Ovary (tissue), 7 donors: ENCODE measurements at regions not wholly inside any gene's neighbourhood (a gene's known extent, or its start where the extent isn't known, plus 50 kb on each side); places are given as distances from the start of the nearest gene placed in this dataset.
"Not testable (repeated sequence)": the region's sequence is repeated elsewhere in the genome, so short reads cannot be mapped to it uniquely, and the experiment has no call there.

Source experiments
- DNase-seq, 5 donors: peaks; one replicate each; pipeline ENCODE4 v3.0.0-alpha.2; 2019 to 2020
- H3K27ac ChIP-seq, 2 donors: fragments of 200-600 bp; one replicate each; pipeline versions ENCODE4 v1.5.1 to v1.8.0; 2019 to 2022
- H3K27me3 ChIP-seq: fragments of 200-600 bp; one replicate; pipeline ENCODE4 v1.8.0; 2022
- H3K36me3 ChIP-seq: fragments of 200-600 bp; sonication (generic); one replicate; pipeline ENCODE4 v1.5.1; 2019
- H3K4me1 ChIP-seq: one replicate; pipeline ENCODE4 v1.8.1; 2013; ENCODE audit warnings: mild to moderate bottlenecking, moderate library complexity; ENCODE audit not compliant: insufficient read depth
- H3K4me3 ChIP-seq: fragments of 200-600 bp; sonication (generic); one replicate; pipeline ENCODE4 v1.5.1; 2017
- H3K9me3 ChIP-seq, 2 donors: fragments of 200-600 bp in 1 of 2; sonication (generic) in 1 of 2; one replicate each; pipeline versions ENCODE4 v1.5.1 to v1.8.1; 2013 to 2019; ENCODE audit warnings: mild to moderate bottlenecking in 1 of 2, moderate library complexity in 1 of 2
- EP300 ChIP-seq: sonication (generic); formaldehyde crosslinking; IDR thresholded peaks from one replicate; pipeline ENCODE4 v1.6.1; 2017; ENCODE audit warnings: antibody characterized with exemption
- POLR2A ChIP-seq: fragments of 450-650 bp; IDR thresholded peaks from one replicate; pipeline ENCODE4 v1.6.1; 2017; ENCODE audit warnings: antibody characterized with exemption, mild to moderate bottlenecking, moderate library complexity
- WGBS, 3 donors: extraction: QIAGEN DNeasy Blood & Tissue Kit in 1 of 3; methylation state at CpG; one replicate each; pipeline versions ENCODE4 v1.1.5 to v1.1.7; 2013 to 2017; 5-methylcytosine and 5-hydroxymethylcytosine counted together
- intact Hi-C, 4 donors: fragments of 100-400 bp; cut with DNase I; formaldehyde crosslinking; loops; one replicate each; pipeline versions ENCODE4 v1.11.0 to v1.15.1; 2022 to 2023
- TF ChIP-seq, protein P1 (sequence below), 3 donors: fragments of 450-650 bp in 2 of 3; fragments of 200-600 bp in 1 of 3; IDR thresholded peaks; one replicate each; pipeline versions ENCODE4 v1.5.1 to v1.8.0; 2016 to 2022; ENCODE audit warnings: antibody characterized with exemption in 3 of 3, mild to moderate bottlenecking in 1 of 3
- donor health status: DM: no; HTN: no; CAD: no; lungs with moderate emphysema.
- donor health status: DM: no; HTN: no; CAD: no.
- donor health status: Bipolar disorder and iron deficiency.
- donor health status: DM: no; HTN: no; CAD: no.
- donor health status: DM: yes; HTN: yes; CAD: no.

DNA sequence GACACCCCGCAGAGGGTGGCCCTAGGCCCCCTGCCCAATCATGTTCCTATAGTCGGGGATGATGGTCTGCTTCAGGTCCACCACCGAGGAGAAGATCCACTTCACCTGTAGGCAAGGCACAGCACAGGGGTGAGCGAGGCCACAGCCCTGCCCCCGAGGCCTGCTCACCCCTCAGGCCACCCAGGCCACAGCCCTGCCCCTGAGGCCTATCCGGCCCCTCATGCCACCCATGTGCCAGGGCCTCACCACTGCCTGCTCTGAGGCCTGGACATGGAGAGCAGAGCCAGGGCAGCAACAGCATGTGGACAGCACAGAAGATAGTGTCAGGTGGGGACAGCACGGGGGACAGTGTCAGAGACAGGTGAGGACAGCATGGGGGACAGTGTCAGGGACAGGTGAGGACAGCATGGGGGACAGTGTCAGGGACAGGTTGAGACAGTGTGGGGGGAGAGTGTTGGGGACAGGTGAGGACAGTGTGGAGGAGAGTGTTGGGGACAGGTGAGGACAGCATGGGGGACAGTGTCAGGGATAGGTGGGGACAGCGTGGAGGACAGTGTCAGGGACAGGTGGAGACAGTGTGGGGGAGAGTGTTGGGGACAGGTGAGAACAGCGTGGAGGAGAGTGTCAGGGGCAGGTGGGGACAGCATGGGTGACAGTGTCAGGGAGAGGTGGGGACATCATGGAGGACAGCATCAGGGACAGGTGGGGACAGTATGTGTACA lies 239.7 kb downstream of the TMEM121 start:
- Histone ChIP-seq H3K27me3 (no peaks in the 10 kb centered on the region), H3K27ac (no peak overlapping the region), H3K4me1 (no peaks in the 10 kb centered on the region), H3K36me3 (no peaks in the 10 kb centered on the region), H3K9me3 (no peaks in the 10 kb centered on the region), H3K4me3 (no peak overlapping the region)
- peak in 1 of 5 donors; percentile 3 for DNase-seq
- TF ChIP-seq POLR2A, result no peak
- TF ChIP-seq EP300, result no peak
- TF ChIP-seq, protein P1, sequence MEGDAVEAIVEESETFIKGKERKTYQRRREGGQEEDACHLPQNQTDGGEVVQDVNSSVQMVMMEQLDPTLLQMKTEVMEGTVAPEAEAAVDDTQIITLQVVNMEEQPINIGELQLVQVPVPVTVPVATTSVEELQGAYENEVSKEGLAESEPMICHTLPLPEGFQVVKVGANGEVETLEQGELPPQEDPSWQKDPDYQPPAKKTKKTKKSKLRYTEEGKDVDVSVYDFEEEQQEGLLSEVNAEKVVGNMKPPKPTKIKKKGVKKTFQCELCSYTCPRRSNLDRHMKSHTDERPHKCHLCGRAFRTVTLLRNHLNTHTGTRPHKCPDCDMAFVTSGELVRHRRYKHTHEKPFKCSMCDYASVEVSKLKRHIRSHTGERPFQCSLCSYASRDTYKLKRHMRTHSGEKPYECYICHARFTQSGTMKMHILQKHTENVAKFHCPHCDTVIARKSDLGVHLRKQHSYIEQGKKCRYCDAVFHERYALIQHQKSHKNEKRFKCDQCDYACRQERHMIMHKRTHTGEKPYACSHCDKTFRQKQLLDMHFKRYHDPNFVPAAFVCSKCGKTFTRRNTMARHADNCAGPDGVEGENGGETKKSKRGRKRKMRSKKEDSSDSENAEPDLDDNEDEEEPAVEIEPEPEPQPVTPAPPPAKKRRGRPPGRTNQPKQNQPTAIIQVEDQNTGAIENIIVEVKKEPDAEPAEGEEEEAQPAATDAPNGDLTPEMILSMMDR (IDR thresholded peaks at IDR 0.05), result no peak
- intact Hi-C loops, result no loop called here
- 78 to 86% (median 83%) methylated on average over 9 of the region's 9 CpGs for WGBS, 3 donors

DNA sequence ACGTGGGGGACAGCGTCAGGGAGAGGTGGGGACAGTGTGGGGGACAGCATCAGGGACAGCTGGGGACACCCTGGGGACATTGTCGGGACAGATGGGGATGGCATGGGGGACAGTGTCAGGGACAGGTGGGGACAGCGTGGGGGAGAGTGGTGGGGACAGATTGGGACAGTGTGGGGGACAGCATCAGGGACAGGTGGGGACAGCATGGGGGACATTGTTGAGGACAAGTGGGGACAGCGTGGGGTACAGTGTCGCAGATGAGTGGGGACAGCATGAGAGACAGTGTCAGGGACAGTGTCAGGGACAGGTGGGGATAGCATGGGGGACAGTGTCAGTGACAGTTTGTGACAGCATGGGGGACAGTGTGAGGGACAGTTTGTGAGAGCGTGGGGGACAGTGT lies 240.9 kb downstream of the TMEM121 start:
- TF ChIP-seq, protein P1 (IDR thresholded peaks at IDR 0.05), result no peak
- TF ChIP-seq POLR2A, result no peak
- TF ChIP-seq EP300, result no peak
- Histone ChIP-seq H3K9me3 (no peaks in the 10 kb centered on the region), H3K4me3 (no peak overlapping the region), H3K27me3 (no peaks in the 10 kb centered on the region), H3K27ac (no peak overlapping the region), H3K36me3 (no peaks in the 10 kb centered on the region), H3K4me1 (no peaks in the 10 kb centered on the region)
- no peak for DNase-seq
- intact Hi-C loops, result no loop called here
- WGBS, 3 donors, result 84 to 88% (median 87%) methylated on average over 7 of the region's 7 CpGs

DNA sequence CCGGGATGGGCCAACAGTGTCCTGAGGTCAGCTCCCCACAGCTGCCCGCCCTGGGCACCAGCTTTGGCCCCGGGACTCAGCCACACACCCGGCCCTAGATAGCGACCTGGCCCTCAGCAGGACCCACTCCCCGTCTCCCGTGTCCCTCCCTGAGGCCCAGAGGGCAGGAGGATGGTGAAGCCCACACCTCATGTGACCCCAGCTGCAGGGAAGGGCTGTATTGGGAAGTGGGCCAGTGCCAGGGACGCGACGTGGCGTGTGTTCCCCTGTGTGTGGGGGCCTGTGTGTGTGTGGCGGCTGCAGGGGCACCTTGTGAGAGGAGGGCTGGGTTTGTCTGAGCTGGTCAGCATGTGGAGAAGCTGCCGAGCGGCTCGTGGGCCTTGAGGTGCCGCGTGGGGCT lies 241.7 kb downstream of the TMEM121 start:
- H3K4me1 ChIP-seq, H3K27me3 ChIP-seq, H3K9me3 ChIP-seq, intact Hi-C loops, DNase-seq, H3K4me3 ChIP-seq, H3K36me3 ChIP-seq, H3K27ac ChIP-seq: not testable (repeated sequence)
- 73 to 89% (median 81%) methylated on average over 10 to 11 of the region's 17 CpGs for WGBS, 3 donors

DNA sequence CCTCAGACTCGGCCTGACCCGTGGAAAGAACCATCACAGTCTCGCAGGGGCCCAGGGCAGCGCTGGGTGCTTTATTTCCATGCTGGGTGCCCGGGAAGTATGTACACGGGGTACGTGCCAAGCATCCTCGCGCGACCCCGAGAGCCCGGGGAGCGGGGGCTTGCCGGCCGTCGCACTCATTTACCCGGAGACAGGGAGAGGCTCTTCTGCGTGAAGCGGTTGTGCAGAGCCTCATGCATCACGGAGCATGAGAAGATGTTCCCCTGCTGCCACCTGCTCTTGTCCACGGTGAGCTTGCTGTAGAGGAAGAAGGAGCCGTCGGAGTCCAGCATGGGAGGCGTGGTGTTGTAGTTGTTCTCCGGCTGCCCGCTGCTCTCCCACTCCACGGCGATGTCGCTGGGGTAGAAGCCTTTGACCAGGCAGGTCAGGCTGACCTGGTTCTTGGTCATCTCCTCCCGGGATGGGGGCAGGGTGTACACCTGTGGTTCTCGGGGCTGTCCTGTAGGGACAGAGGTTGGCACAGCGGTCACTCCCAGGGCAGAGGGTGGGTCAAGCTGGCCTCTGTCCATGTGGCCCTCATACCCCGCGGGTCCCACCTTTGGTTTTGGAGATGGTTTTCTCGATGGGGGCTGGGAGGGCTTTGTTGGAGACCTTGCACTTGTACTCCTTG lies 242.8 kb downstream of the TMEM121 start:
- H3K36me3 ChIP-seq, H3K4me3 ChIP-seq, H3K9me3 ChIP-seq, DNase-seq, H3K4me1 ChIP-seq, H3K27ac ChIP-seq, H3K27me3 ChIP-seq, intact Hi-C loops: not testable (repeated sequence)
- WGBS, 3 donors, result 88 to 94% (median 89%) methylated on average over 19 to 32 of the region's 35 CpGs

DNA sequence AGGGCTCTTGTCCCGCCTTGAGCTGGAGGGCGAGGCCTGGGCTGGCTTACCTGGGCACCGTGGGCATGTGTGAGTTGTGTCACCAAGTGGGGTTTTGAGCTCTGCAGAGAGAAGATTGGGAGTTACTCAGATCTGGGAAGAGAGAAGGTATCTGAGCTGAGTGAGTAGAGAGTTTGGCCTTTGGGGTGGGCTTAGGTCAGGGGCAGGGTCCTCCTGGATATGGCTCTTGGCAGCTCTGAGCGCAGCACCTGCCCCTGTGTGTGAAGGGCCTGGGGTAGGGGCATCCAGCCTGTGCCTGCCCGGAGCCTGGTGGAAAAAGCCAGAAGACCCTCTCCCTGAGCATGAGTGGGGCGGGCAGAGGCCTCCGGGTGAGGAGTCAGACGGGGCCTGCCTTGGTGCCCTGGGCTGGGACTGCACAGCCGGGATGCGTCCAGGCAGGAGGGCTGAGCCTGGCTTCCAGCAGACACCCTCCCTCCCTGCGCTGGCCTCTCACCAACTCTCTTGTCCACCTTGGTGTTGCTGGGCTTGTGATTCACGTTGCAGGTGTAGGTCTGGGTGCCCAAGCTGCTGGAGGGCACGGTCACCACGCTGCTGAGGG lies 244.3 kb downstream of the TMEM121 start:
- H3K27ac ChIP-seq, H3K4me1 ChIP-seq, H3K4me3 ChIP-seq, intact Hi-C loops, H3K36me3 ChIP-seq, H3K27me3 ChIP-seq, DNase-seq, H3K9me3 ChIP-seq: not testable (repeated sequence)
- 75 to 79% (median 75%) methylated on average over 14 of the region's 14 CpGs for WGBS, 3 donors

DNA sequence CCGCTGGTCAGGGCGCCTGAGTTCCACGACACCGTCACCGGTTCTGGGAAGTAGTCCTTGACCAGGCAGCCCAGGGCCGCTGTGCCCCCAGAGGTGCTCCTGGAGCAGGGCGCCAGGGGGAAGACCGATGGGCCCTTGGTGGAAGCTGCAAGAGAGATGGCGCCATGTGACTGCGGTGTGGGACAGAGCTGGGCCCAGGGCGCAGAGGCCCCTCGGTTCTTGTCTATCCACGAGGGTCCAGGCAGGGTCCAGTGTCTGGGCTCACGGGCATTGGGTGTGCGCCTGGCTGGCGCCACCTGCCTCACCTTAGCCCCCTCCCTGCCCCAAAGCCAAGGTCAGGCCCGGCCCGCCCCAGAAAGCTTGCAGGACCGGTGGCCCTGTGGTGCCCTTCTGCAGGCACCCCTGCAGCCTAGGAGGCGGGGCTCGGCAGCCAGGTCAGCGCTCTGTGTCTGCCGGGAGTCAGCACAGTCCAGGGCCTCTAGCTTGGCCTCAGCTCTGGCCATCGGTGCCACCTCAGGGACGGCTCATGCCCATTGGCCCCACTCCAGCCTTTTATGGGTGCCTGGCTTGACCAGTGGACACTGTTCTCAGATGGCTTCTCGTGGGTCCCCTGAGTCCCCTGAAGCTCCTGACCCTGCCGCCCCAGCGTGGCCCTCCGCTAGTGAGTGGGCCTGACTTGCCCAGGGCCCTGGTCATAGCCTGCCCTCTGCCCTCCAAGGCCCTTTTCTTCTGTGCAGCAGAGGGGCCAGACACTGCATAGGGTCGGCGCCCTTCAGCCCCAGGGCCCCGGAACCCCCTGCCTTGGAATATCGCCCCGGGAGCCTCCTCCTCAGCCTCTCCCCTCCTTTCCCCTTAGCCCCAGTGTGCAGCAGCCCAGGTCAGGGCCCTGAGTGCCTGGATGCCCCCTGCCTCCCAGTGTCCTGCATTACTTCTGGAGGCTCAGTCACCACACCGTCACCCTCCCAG lies 245.2 kb downstream of the TMEM121 start:
- H3K36me3 ChIP-seq, H3K4me1 ChIP-seq, DNase-seq, H3K27me3 ChIP-seq, intact Hi-C loops, H3K4me3 ChIP-seq, H3K27ac ChIP-seq, H3K9me3 ChIP-seq: not testable (repeated sequence)
- WGBS, 3 donors, result 78 to 93% (median 86%) methylated on average over 12 to 25 of the region's 35 CpGs

DNA sequence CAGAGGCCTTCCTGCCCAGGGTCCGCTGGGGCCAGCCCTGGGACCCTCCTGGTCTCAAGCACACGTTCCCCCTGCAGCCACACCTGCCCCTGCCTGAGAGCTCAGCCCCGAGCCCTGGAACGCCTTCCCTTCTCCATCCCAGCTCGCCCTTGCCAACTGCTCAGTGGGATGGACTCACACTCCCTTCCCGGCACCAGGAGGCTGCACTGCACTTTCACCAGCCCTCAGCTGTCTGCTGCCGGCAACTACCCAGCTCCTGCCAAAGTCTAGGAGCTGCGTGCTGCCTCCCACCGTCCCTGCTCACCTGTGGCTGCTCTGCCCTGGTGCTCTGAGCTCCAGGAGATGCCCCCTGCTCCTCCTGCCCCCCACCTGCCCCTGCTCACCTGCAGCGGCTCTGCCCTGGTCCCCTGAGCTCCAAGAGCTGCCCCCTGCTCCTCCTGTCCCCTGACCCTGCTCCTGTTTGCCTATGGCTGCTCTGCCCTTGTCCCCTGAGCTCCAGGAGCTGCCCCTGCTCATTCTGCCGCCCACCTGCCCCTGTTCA lies 246.4 kb downstream of the TMEM121 start:
- DNase-seq, H3K9me3 ChIP-seq, H3K27me3 ChIP-seq, H3K4me3 ChIP-seq, H3K4me1 ChIP-seq, H3K36me3 ChIP-seq, H3K27ac ChIP-seq, intact Hi-C loops: not testable (repeated sequence)
- WGBS, 3 donors, result 57 to 72% (median 67%) methylated on average over 8 to 11 of the region's 11 CpGs
